ENCODE measurements at regions not wholly inside any gene's neighbourhood (a gene's known extent, or its start where the extent isn't known, plus 50 kb on each side); places are given as distances from the start of the nearest gene placed in this dataset.

DNA sequence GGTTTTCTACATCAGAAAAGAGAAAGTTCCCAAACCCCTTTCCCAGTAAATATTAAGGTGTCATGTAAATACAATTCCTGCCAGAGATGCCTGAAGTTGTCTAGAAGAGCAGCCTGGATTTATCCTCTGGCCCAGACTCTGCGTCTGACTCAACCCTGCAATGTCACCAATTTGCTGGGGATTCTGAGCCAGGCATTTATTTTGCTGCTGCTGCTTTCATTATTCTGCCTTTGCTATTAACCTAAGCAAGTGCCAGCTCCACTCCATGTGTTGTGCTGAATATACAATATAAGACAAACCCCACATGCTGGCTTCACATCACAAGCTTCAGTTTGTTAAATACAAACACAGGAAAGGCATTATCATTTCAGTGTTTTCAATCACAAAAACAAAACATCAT, 59.1 kb downstream of the ELAPOR2 start:
- DNase-seq: peak in 3 of 7 donors; percentile 3 to 13 (median 9)
- Histone ChIP-seq H3K27ac (no peak overlapping the region), H3K27me3 (no peaks in the 10 kb centered on the region), H3K36me3 (replicated peaks in 1 of 2) (no peaks in the 10 kb centered on the region), H3K4me3 (no peak overlapping the region), H3K9me3 (replicated peaks in 1 of 3) (no peaks in the 10 kb centered on the region), H3K4me1 (replicated peaks in 1 of 2) (peaks cover 0 to 4% of the 10 kb centered on the region in 2 donors)
- TF ChIP-seq POLR2A (IDR thresholded peaks at IDR 0.05): no peak
- no peak for TF ChIP-seq CTCF (IDR thresholded peaks at IDR 0.05)
- 33 to 45% (median 37%) methylated on average over 1 of the region's 1 CpG for WGBS, 4 donors
- intact Hi-C loops (cut with DNase I): no loop called here

- Histone ChIP-seq H3K9me3 (replicated peaks in 1 of 3) (no peaks in the 10 kb centered on the region), H3K36me3 (replicated peaks in 1 of 2) (no peaks in the 10 kb centered on the region), H3K27ac (no peak overlapping the region), H3K27me3 (no peaks in the 10 kb centered on the region), H3K4me3 (no peak overlapping the region), H3K4me1 (replicated peaks in 1 of 2) (peaks cover 0 to 4% of the 10 kb centered on the region in 2 donors)
- DNase-seq: no peak
- 47 to 71% (median 52%) methylated on average over 2 of the region's 2 CpGs for WGBS, 4 donors
- TF ChIP-seq POLR2A (IDR thresholded peaks at IDR 0.05) (no peak), CTCF (IDR thresholded peaks at IDR 0.05) (no peak)
- intact Hi-C loops (cut with DNase I): no loop called here
These were observed 59.7 kb downstream of the ELAPOR2 start for GRCh38 chr7:86999750-87000149.

- no peaks in the 10 kb centered on the region for H3K36me3 ChIP-seq (replicated peaks in 1 of 2)
- no peak for DNase-seq
- no peak overlapping the region for H3K27ac ChIP-seq
- peaks cover 0 to under 1% of the 10 kb centered on the region in 2 donors for H3K4me1 ChIP-seq (replicated peaks in 1 of 2)
- intact Hi-C loops (cut with DNase I): no loop called here
- WGBS, 4 donors: 68 to 82% (median 77%) methylated on average over 1 of the region's 1 CpG
- H3K4me3 ChIP-seq: no peak overlapping the region
- no peaks in the 10 kb centered on the region for H3K27me3 ChIP-seq
- no peaks in the 10 kb centered on the region for H3K9me3 ChIP-seq (replicated peaks in 1 of 3)
- TF ChIP-seq CTCF (IDR thresholded peaks at IDR 0.05): no peak
- TF ChIP-seq POLR2A (IDR thresholded peaks at IDR 0.05): no peak
These were observed 63.6 kb downstream of the ELAPOR2 start for GRCh38 chr7:86995814-86996213.

- DNase-seq: no peak
- H3K36me3 ChIP-seq (replicated peaks in 1 of 2): no peaks in the 10 kb centered on the region
- no peak for TF ChIP-seq CTCF (IDR thresholded peaks at IDR 0.05)
- TF ChIP-seq POLR2A (IDR thresholded peaks at IDR 0.05): no peak
- no peaks in the 10 kb centered on the region for H3K27me3 ChIP-seq
- H3K27ac ChIP-seq: no peak overlapping the region
- intact Hi-C loops (cut with DNase I): no loop called here
- H3K4me3 ChIP-seq: no peak overlapping the region
- H3K4me1 ChIP-seq (replicated peaks in 1 of 2): no peaks in the 10 kb centered on the region
- WGBS, 4 donors: 69 to 77% (median 72%) methylated on average over 6 of the region's 6 CpGs
- H3K9me3 ChIP-seq (replicated peaks in 1 of 3): no peaks in the 10 kb centered on the region
These were observed 64.3 kb downstream of the ELAPOR2 start for GRCh38 chr7:86995052-86995725.

Measured in adrenal gland (tissue), 9 donors.